Body of pancreas (tissue), 4 donors: ENCODE measurements at regions not wholly inside any gene's neighbourhood (a gene's known extent, or its start where the extent isn't known, plus 50 kb on each side); places are given as distances from the start of the nearest gene placed in this dataset.

ENCODE experiments used
- ATAC-seq: fragments of 150-250 bp; one replicate; pipeline ENCODE4 v1.9.1; 2016
- DNase-seq, 4 donors: peaks; one replicate each; pipeline ENCODE4 v3.0.0-alpha.2; 2019
- H3K27ac ChIP-seq, 4 donors: fragments of 200-600 bp; sonication (generic); 1 replicate in 3 of 4; 2 replicates in 1 of 4; pipeline versions ENCODE4 v1.5.1 to v1.6.1; 2016 to 2019; ENCODE audit warnings: mild to moderate bottlenecking in 1 of 4, mixed read lengths in 1 of 4, moderate library complexity in 1 of 4
- H3K27me3 ChIP-seq, 2 donors: fragments of 200-600 bp; sonication (generic); one replicate each; pipeline ENCODE4 v1.6.0; 2016; ENCODE audit warnings: mild to moderate bottlenecking in 1 of 2
- H3K36me3 ChIP-seq, 2 donors: fragments of 200-600 bp; sonication (generic); replicated peaks in 1 of 2; 2 replicates each; pipeline ENCODE4 v1.5.1; 2016; ENCODE audit warnings: low read depth in 2 of 2; ENCODE audit not compliant: insufficient read depth in 1 of 2
- H3K4me1 ChIP-seq: fragments of 200-600 bp; sonication (generic); one replicate; pipeline ENCODE4 v1.6.0; 2016
- H3K4me3 ChIP-seq, 2 donors: fragments of 200-600 bp; sonication (generic); 1 replicate in 1 of 2; 2 replicates in 1 of 2; pipeline ENCODE4 v1.5.1; 2016 to 2019
- H3K9me3 ChIP-seq, 3 donors: fragments of 200-600 bp; sonication (generic); 1 replicate in 2 of 3; 2 replicates in 1 of 3; pipeline ENCODE4 v1.5.1; 2016
- POLR2A ChIP-seq, 3 donors: fragments of 450-650 bp; IDR thresholded peaks; one replicate each; pipeline ENCODE4 v1.6.1; 2016; ENCODE audit warnings: antibody characterized with exemption in 3 of 3, mild to moderate bottlenecking in 2 of 3
- WGBS, 2 donors: methylation state at CpG; one replicate each; pipeline ENCODE4 v1.1.5; 2017; 5-methylcytosine and 5-hydroxymethylcytosine counted together
- intact Hi-C: fragments of 100-400 bp; cut with DNase I; formaldehyde crosslinking; loops from one replicate; pipeline ENCODE4 v1.15.1; 2023
- TF ChIP-seq, protein P1 (sequence below), 7 experiments: fragments of 450-650 bp in 4 of 7; fragments of 200-600 bp in 3 of 7; sonication (generic) in 3 of 7; IDR thresholded peaks; one replicate each; pipeline ENCODE4 v1.5.1; 2016 to 2019; ENCODE audit warnings: antibody characterized with exemption in 7 of 7

- TF ChIP-seq, protein P1, sequence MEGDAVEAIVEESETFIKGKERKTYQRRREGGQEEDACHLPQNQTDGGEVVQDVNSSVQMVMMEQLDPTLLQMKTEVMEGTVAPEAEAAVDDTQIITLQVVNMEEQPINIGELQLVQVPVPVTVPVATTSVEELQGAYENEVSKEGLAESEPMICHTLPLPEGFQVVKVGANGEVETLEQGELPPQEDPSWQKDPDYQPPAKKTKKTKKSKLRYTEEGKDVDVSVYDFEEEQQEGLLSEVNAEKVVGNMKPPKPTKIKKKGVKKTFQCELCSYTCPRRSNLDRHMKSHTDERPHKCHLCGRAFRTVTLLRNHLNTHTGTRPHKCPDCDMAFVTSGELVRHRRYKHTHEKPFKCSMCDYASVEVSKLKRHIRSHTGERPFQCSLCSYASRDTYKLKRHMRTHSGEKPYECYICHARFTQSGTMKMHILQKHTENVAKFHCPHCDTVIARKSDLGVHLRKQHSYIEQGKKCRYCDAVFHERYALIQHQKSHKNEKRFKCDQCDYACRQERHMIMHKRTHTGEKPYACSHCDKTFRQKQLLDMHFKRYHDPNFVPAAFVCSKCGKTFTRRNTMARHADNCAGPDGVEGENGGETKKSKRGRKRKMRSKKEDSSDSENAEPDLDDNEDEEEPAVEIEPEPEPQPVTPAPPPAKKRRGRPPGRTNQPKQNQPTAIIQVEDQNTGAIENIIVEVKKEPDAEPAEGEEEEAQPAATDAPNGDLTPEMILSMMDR (IDR thresholded peaks at IDR 0.05) = no peak
- TF ChIP-seq POLR2A (IDR thresholded peaks at IDR 0.05) = no peak
- DNase-seq = no peak
- H3K4me1 ChIP-seq = no peaks in the 10 kb centered on the region
- H3K4me3 ChIP-seq = no peak overlapping the region
- no peak for ATAC-seq
- H3K36me3 ChIP-seq = no peaks in the 10 kb centered on the region
- intact Hi-C loops = no loop called here
- H3K9me3 ChIP-seq = no peaks in the 10 kb centered on the region
- H3K27me3 ChIP-seq = no peaks in the 10 kb centered on the region
- 53 to 58% methylated on average over 2 of the region's 2 CpGs for WGBS, 2 donors
- no peak overlapping the region for H3K27ac ChIP-seq
These were observed 126.2 kb downstream of the NR4A2 start for GRCh38 chr2:156206355-156206754.

DNA sequence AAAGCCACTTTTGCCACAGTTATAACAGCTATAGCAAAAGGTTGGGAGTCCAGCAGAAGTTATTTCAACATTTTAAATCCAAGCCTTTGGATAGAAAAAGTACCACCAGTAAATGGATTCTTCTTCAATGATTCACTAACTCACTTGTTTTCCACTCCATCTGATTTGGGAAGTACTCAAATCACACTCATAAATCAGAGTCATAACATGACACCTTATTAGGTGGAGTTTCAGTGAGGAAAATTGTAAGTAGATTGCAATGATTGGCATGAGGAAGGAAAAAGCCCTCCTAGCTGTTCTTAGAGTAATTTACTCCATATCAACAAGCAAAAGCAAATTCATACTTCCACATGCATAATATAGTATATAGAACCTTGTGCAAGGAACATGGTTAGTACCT lies 132.9 kb downstream of the NR4A2 start:
- DNase-seq (no peak), ATAC-seq (no peak)
- intact Hi-C loops = no loop called here
- Histone ChIP-seq H3K36me3 (no peaks in the 10 kb centered on the region), H3K4me1 (no peaks in the 10 kb centered on the region), H3K27ac (no peak overlapping the region), H3K4me3 (no peak overlapping the region), H3K9me3 (no peaks in the 10 kb centered on the region), H3K27me3 (no peaks in the 10 kb centered on the region)
- TF ChIP-seq, protein P1 (IDR thresholded peaks at IDR 0.05) = no peak
- TF ChIP-seq POLR2A (IDR thresholded peaks at IDR 0.05) = no peak

- DNase-seq (no peak), ATAC-seq (no peak)
- no peak overlapping the region for H3K27ac ChIP-seq
- no peak overlapping the region for H3K4me3 ChIP-seq
- H3K27me3 ChIP-seq = no peaks in the 10 kb centered on the region
- WGBS, 2 donors = 73 to 81% methylated on average over 1 of the region's 1 CpG
- peaks cover 6% of the 10 kb centered on the region for H3K4me1 ChIP-seq
- no peaks in the 10 kb centered on the region for H3K9me3 ChIP-seq
- intact Hi-C loops = no loop called here
- H3K36me3 ChIP-seq = no peaks in the 10 kb centered on the region
- TF ChIP-seq, protein P1 (IDR thresholded peaks at IDR 0.05) = no peak
- no peak for TF ChIP-seq POLR2A (IDR thresholded peaks at IDR 0.05)
These were observed 136.5 kb downstream of the NR4A2 start for GRCh38 chr2:156196031-156196430.

DNA sequence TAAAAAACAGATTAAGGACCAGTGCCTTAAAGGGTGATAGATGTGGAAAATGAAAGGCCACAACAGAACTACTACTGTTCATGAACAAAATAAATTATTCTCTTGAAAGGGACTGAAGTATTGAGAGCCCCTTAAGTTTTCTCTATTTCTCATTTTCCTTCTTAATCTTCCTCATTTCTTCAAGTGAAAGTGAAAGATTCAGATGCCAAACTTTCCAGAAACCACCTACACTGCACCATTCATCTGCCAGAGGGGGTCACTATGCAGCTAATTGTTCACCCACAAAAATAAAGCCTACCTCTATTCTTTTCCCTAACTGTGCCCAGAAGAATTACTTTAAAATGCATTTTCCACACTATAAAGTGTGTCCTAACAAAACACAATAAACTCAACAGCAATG lies 140.1 kb downstream of the NR4A2 start:
- Histone ChIP-seq H3K9me3 (no peaks in the 10 kb centered on the region), H3K36me3 (no peaks in the 10 kb centered on the region), H3K4me1 (peaks cover 19% of the 10 kb centered on the region), H3K4me3 (no peak overlapping the region), H3K27me3 (no peaks in the 10 kb centered on the region), H3K27ac (no peak overlapping the region)
- DNase-seq = no peak
- TF ChIP-seq, protein P1 (IDR thresholded peaks at IDR 0.05) = peak in 1 of 7 experiments; percentile 18
- TF ChIP-seq POLR2A (IDR thresholded peaks at IDR 0.05) = no peak
- no peak for ATAC-seq
- intact Hi-C loops = no loop called here

DNA sequence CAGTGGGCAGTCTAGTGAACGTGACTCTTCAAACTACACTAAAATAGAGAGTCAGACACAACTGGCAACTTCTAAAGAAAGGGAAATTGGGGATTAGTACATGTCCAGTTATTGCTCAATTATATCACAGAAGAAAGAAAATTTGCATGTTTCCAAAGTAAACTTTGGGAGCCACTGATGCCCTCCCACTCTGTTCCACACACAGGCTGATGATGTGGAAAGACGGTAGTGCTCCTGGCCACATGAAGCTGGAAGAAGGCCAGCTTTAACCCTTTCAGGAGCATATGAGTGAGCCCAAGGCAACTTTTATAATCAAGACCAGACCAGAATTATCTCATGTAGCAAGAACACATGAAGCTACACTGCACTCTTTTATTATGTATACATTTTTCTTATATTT lies 141.0 kb downstream of the NR4A2 start:
- no peak overlapping the region for H3K27ac ChIP-seq
- no peaks in the 10 kb centered on the region for H3K27me3 ChIP-seq
- no peak overlapping the region for H3K4me3 ChIP-seq
- peaks cover 19% of the 10 kb centered on the region for H3K4me1 ChIP-seq
- intact Hi-C loops = no loop called here
- DNase-seq (no peak), ATAC-seq (no peak)
- TF ChIP-seq POLR2A (IDR thresholded peaks at IDR 0.05) = no peak
- TF ChIP-seq, protein P1 (IDR thresholded peaks at IDR 0.05) = no peak
- no peaks in the 10 kb centered on the region for H3K9me3 ChIP-seq
- H3K36me3 ChIP-seq = no peaks in the 10 kb centered on the region
- WGBS, 2 donors = 14 to 28% methylated on average over 2 of the region's 2 CpGs
